H9 (cell line): ENCODE measurements at regions not wholly inside any gene's neighbourhood (a gene's known extent, or its start where the extent isn't known, plus 50 kb on each side); places are given as distances from the start of the nearest gene placed in this dataset.

Experiments used
- DNase-seq: peaks from one replicate; pipeline ENCODE4 v3.0.0-alpha.2; 2017
- H2AFZ ChIP-seq: one replicate; pipeline ENCODE4 v1.6.1; 2013; ENCODE audit warnings: mild to moderate bottlenecking, low read length, control low read depth, moderate library complexity
- H2AK5ac ChIP-seq: 2 replicates; pipeline ENCODE4 v1.6.1; 2013; ENCODE audit warnings: low read length, control low read depth, mixed read lengths; ENCODE audit not compliant: insufficient read length
- H2BK120ac ChIP-seq: one replicate; pipeline ENCODE4 v1.6.1; 2013; ENCODE audit warnings: low read depth, mild to moderate bottlenecking, low read length, control low read depth, inconsistent platforms; ENCODE audit not compliant: poor library complexity, severe bottlenecking
- H2BK12ac ChIP-seq: 2 replicates; pipeline ENCODE4 v1.6.1; 2013; ENCODE audit warnings: low read length, control low read depth, mixed read lengths, low read depth; ENCODE audit not compliant: insufficient read length
- H2BK15ac ChIP-seq: 2 replicates; pipeline ENCODE4 v1.6.1; 2013; ENCODE audit warnings: low read depth, low read length, control low read depth
- H2BK20ac ChIP-seq: one replicate; pipeline ENCODE4 v1.6.1; 2013; ENCODE audit warnings: low read depth, mild to moderate bottlenecking, low read length, control low read depth, inconsistent platforms; ENCODE audit not compliant: poor library complexity, severe bottlenecking
- H2BK5ac ChIP-seq: 2 replicates; pipeline ENCODE4 v1.6.1; 2013; ENCODE audit warnings: low read length, control low read depth, mixed read lengths; ENCODE audit not compliant: insufficient read length
- H3K14ac ChIP-seq: 2 replicates; pipeline ENCODE4 v1.6.1; 2013; ENCODE audit warnings: low read length, control low read depth; ENCODE audit not compliant: insufficient read depth
- H3K18ac ChIP-seq: 2 replicates; pipeline ENCODE4 v1.6.1; 2013; ENCODE audit warnings: low read depth, mild to moderate bottlenecking, mixed read lengths, low read length, control low read depth; ENCODE audit not compliant: insufficient read length
- H3K23ac ChIP-seq: 2 replicates; pipeline ENCODE4 v1.6.1; 2013; ENCODE audit warnings: low read length, control low read depth, mixed read lengths, low read depth; ENCODE audit not compliant: insufficient read length
- H3K23me2 ChIP-seq: 2 replicates; pipeline ENCODE4 v1.6.1; 2013; ENCODE audit warnings: low read depth, mild to moderate bottlenecking, mixed read lengths, low read length, control low read depth; ENCODE audit not compliant: insufficient read length, poor library complexity, severe bottlenecking
- H3K27ac ChIP-seq: 2 replicates; pipeline ENCODE4 v1.5.1; 2013; ENCODE audit warnings: low read length, control low read depth, mixed read lengths, low read depth; ENCODE audit not compliant: insufficient read length
- H3K27me3 ChIP-seq: 2 replicates; pipeline ENCODE4 v1.6.1; 2013; ENCODE audit warnings: low read length, control low read depth, inconsistent platforms; ENCODE audit not compliant: insufficient read depth
- H3K4ac ChIP-seq: 2 replicates; pipeline ENCODE4 v1.6.1; 2013; ENCODE audit warnings: low read depth, mild to moderate bottlenecking, control low read depth, inconsistent platforms, low read length, moderate library complexity
- H3K4me1 ChIP-seq: 2 replicates; pipeline ENCODE4 v1.6.1; 2013; ENCODE audit warnings: low read length, control low read depth, inconsistent platforms; ENCODE audit not compliant: insufficient read depth
- H3K4me2 ChIP-seq: 2 replicates; pipeline ENCODE4 v1.6.1; 2013; ENCODE audit warnings: low read length, control low read depth, mixed read lengths; ENCODE audit not compliant: insufficient read length, insufficient read depth
- H3K56ac ChIP-seq: 2 replicates; pipeline ENCODE4 v1.6.1; 2013; ENCODE audit warnings: low read depth, mild to moderate bottlenecking, mixed read lengths, low read length, control low read depth; ENCODE audit not compliant: insufficient read length
- H3K79me1 ChIP-seq: 2 replicates; pipeline ENCODE4 v1.6.1; 2013; ENCODE audit warnings: low read depth, mild to moderate bottlenecking, moderate library complexity, low read length, control low read depth, inconsistent platforms; ENCODE audit not compliant: insufficient read depth, poor library complexity, severe bottlenecking
- H3K79me2 ChIP-seq: 2 replicates; pipeline ENCODE4 v1.6.1; 2013; ENCODE audit warnings: low read length, control low read depth, inconsistent platforms; ENCODE audit not compliant: insufficient read depth
- H3K9ac ChIP-seq: 2 replicates; pipeline ENCODE4 v1.6.1; 2013; ENCODE audit warnings: low read length, control low read depth, mixed read lengths; ENCODE audit not compliant: insufficient read length; ENCODE audit errors: extremely low read depth
- H3K9me3 ChIP-seq: one replicate; pipeline ENCODE4 v1.6.1; 2013; ENCODE audit warnings: low read depth, low read length, inconsistent platforms; ENCODE audit not compliant: control insufficient read depth
- H3T11ph ChIP-seq: one replicate; pipeline ENCODE4 v1.6.1; 2013; ENCODE audit warnings: mild to moderate bottlenecking, low read length, control low read depth, inconsistent platforms
- H4K20me1 ChIP-seq: one replicate; pipeline ENCODE4 v1.6.1; 2013; ENCODE audit not compliant: control insufficient read depth, insufficient read length, insufficient read depth
- H4K5ac ChIP-seq: 2 replicates; pipeline ENCODE4 v1.6.1; 2013; ENCODE audit warnings: low read depth, mild to moderate bottlenecking, mixed read lengths, low read length, control low read depth; ENCODE audit not compliant: insufficient read length
- H4K8ac ChIP-seq: replicated peaks from 2 replicates; pipeline ENCODE4 v1.6.1; 2013; ENCODE audit warnings: low read length, control low read depth, mixed read lengths, low read depth; ENCODE audit not compliant: insufficient read length
- H4K91ac ChIP-seq: 2 replicates; pipeline ENCODE4 v1.6.1; 2013; ENCODE audit warnings: low read depth, mild to moderate bottlenecking, moderate library complexity, mixed read lengths, low read length, control low read depth; ENCODE audit not compliant: insufficient read length
- H3K27ac Mint-ChIP-seq, 3 experiments: 2 replicates in 2 of 3; 3 replicates in 1 of 3; pipeline ENCODE4 v1.8.0; 2020 to 2021; ENCODE audit warnings: mixed read lengths in 3 of 3, mild to moderate bottlenecking in 1 of 3, moderate library complexity in 1 of 3
- H3K27me3 Mint-ChIP-seq: 2 replicates; pipeline ENCODE4 v1.8.0; 2021; ENCODE audit warnings: low read depth, mild to moderate bottlenecking, moderate library complexity, mixed read lengths
- H3K36me3 Mint-ChIP-seq, 3 experiments: 2 replicates in 2 of 3; 3 replicates in 1 of 3; pipeline ENCODE4 v1.8.0; 2020 to 2021; ENCODE audit warnings: low read depth in 3 of 3, mixed read lengths in 3 of 3; ENCODE audit not compliant: insufficient read depth in 1 of 3
- H3K4me1 Mint-ChIP-seq, 2 experiments: 2 replicates each; pipeline ENCODE4 v1.8.0; 2020; ENCODE audit warnings: mixed read lengths in 2 of 2
- H3K4me3 Mint-ChIP-seq, 2 experiments: 2 replicates in 1 of 2; 3 replicates in 1 of 2; pipeline ENCODE4 v1.8.0; 2020 to 2021; ENCODE audit warnings: mild to moderate bottlenecking in 2 of 2, mixed read lengths in 2 of 2, moderate library complexity in 1 of 2
- H3K9me3 Mint-ChIP-seq, 2 experiments: 2 replicates in 1 of 2; 3 replicates in 1 of 2; pipeline ENCODE4 v1.8.0; 2020; ENCODE audit warnings: mild to moderate bottlenecking in 2 of 2, mixed read lengths in 2 of 2, moderate library complexity in 1 of 2
- WGBS: extraction: QIAGEN DNeasy Blood & Tissue Kit; methylation state at CpG from one replicate; pipeline ENCODE4 v1.1.7; 2013; ENCODE audit warnings: missing lambda C conversion rate, low lambda C conversion rate, mixed read lengths; ENCODE audit not compliant: insufficient read length; ENCODE audit errors: extremely low coverage; 5-methylcytosine and 5-hydroxymethylcytosine counted together
- TF ChIP-seq, protein P1 (sequence below): fragments of 200-600 bp; sonication (generic); conservative IDR thresholded peaks from 3 replicates; pipeline ENCODE4 v1.8.0; 2021; ENCODE audit warnings: antibody characterized with exemption, mild to moderate bottlenecking

DNA sequence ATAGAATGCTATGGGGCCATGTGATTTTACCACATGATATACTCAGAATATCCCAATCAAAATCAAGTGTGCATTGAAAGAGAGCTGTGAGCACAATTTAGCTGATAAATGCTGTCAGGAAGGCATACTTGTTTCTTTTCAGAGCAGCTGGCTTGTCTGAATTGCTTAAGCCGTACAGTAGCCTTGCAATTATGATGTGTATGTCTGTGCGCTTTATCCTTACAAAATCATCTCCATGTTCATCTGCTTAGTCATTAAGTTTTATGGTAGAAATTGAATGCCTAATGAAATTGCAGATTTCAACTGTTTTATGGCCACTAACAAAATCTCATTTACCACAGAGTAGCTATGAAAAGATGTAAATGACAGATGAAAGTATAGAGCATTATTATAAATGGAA lies 346.0 kb upstream of the DLGAP1 start:
- Histone ChIP-seq H4K20me1 (no peaks in the 10 kb centered on the region), H3K14ac (no peak overlapping the region), H3K23me2 (no peaks in the 10 kb centered on the region), H3K23ac (no peak overlapping the region), H2BK5ac (no peak overlapping the region), H4K91ac (no peak overlapping the region), H3K27ac (no peak overlapping the region), H3K9me3 (no peaks in the 10 kb centered on the region), H3K4me1 (no peaks in the 10 kb centered on the region), H2BK20ac (no peak overlapping the region), H2BK12ac (no peak overlapping the region), H3K27me3 (no peaks in the 10 kb centered on the region), H2BK120ac (no peak overlapping the region), H3K79me2 (no peaks in the 10 kb centered on the region), H3K4ac (no peak overlapping the region), H2AK5ac (no peak overlapping the region), H4K5ac (no peak overlapping the region), H2AFZ (no peak overlapping the region), H3K18ac (no peak overlapping the region), H2BK15ac (no peak overlapping the region), H3K9ac (no peak overlapping the region), H3T11ph (no peak overlapping the region), H3K79me1 (no peaks in the 10 kb centered on the region), H3K4me2 (no peak overlapping the region), H3K56ac (no peak overlapping the region), H4K8ac (no peak overlapping the region)
- H3K9me3 Mint-ChIP-seq, result peaks cover 16 to 18% of the 10 kb centered on the region in 2 experiments
- TF ChIP-seq, protein P1, sequence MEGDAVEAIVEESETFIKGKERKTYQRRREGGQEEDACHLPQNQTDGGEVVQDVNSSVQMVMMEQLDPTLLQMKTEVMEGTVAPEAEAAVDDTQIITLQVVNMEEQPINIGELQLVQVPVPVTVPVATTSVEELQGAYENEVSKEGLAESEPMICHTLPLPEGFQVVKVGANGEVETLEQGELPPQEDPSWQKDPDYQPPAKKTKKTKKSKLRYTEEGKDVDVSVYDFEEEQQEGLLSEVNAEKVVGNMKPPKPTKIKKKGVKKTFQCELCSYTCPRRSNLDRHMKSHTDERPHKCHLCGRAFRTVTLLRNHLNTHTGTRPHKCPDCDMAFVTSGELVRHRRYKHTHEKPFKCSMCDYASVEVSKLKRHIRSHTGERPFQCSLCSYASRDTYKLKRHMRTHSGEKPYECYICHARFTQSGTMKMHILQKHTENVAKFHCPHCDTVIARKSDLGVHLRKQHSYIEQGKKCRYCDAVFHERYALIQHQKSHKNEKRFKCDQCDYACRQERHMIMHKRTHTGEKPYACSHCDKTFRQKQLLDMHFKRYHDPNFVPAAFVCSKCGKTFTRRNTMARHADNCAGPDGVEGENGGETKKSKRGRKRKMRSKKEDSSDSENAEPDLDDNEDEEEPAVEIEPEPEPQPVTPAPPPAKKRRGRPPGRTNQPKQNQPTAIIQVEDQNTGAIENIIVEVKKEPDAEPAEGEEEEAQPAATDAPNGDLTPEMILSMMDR, result no peak
- WGBS, result no CpG with 5 or more reads among the region's 2 CpGs
- H3K36me3 Mint-ChIP-seq, result peaks cover 0 to 13% (median 0%) of the 10 kb centered on the region in 3 experiments; a peak in 4 of 7 replicates
- H3K27me3 Mint-ChIP-seq, result peaks cover 3% of the 10 kb centered on the region; the same call in 1 of the 2 replicates
- no peak overlapping the region for H3K27ac Mint-ChIP-seq
- no peaks in the 10 kb centered on the region for H3K4me1 Mint-ChIP-seq
- no peak overlapping the region for H3K4me3 Mint-ChIP-seq
- DNase-seq, result no peak
